HG02938 (cell line): ENCODE measurements at regions not wholly inside any gene's neighbourhood (a gene's known extent, or its start where the extent isn't known, plus 50 kb on each side); places are given as distances from the start of the nearest gene placed in this dataset.

Experiments
- ATAC-seq: cut with Tn5 transposase; IDR thresholded peaks from one replicate; pipeline ENCODE4 v1.9.1; 2021; ENCODE audit warnings: mild to moderate bottlenecking, moderate library complexity; ENCODE audit not compliant: unreplicated experiment

- ATAC-seq: no peak
Measured at GRCh38 chr12:124094733-124095132, 121.7 kb downstream of the ZNF664 start.

GRCh38 chr12:124096109-124096508, 123.1 kb downstream of the ZNF664 start:
- no peak for ATAC-seq

GRCh38 chr12:124096869-124097434, 123.9 kb downstream of the ZNF664 start:
- ATAC-seq: no peak

GRCh38 chr12:124097701-124098100, 124.7 kb downstream of the ZNF664 start:
- no peak for ATAC-seq

GRCh38 chr12:124098101-124098757, 125.2 kb downstream of the ZNF664 start:
- ATAC-seq: no peak

GRCh38 chr12:124098887-124099286, 125.9 kb downstream of the ZNF664 start:
- no peak for ATAC-seq

- no peak for ATAC-seq
Measured at GRCh38 chr12:124099661-124100060, 126.6 kb downstream of the ZNF664 start.

GRCh38 chr12:124100572-124101178, 127.7 kb downstream of the ZNF664 start:
- no peak for ATAC-seq

GRCh38 chr12:124105546-124105945, 132.5 kb downstream of the ZNF664 start:
- ATAC-seq: no peak

GRCh38 chr12:124107351-124107750, 134.3 kb downstream of the ZNF664 start:
- ATAC-seq: no peak

GRCh38 chr12:124109760-124110159, 136.7 kb downstream of the ZNF664 start:
- peak; percentile 47 for ATAC-seq

- ATAC-seq: no peak
Measured at GRCh38 chr12:124110372-124110883, 137.4 kb downstream of the ZNF664 start.

GRCh38 chr12:124111006-124111405, 138.0 kb downstream of the ZNF664 start:
- ATAC-seq: no peak

GRCh38 chr12:124114316-124114715, 141.3 kb downstream of the ZNF664 start:
- no peak for ATAC-seq

GRCh38 chr12:124115496-124115895, 142.5 kb downstream of the ZNF664 start:
- no peak for ATAC-seq

- ATAC-seq: no peak
Measured at GRCh38 chr12:124115976-124116690, 143.1 kb downstream of the ZNF664 start.

GRCh38 chr12:124120739-124121138, 147.7 kb downstream of the ZNF664 start:
- ATAC-seq: no peak

GRCh38 chr12:124122722-124123121, 149.7 kb downstream of the ZNF664 start:
- ATAC-seq: no peak

- no peak for ATAC-seq
Measured at GRCh38 chr12:124123296-124124000, 150.4 kb downstream of the ZNF664 start.

- peak; percentile 76 for ATAC-seq
Measured at GRCh38 chr12:124125203-124125871, 152.3 kb downstream of the ZNF664 start.
